Spleen (tissue), 11 donors: ENCODE measurements at regions not wholly inside any gene's neighbourhood (a gene's known extent, or its start where the extent isn't known, plus 50 kb on each side); places are given as distances from the start of the nearest gene placed in this dataset.

Source experiments
- DNase-seq: peaks from one replicate; pipeline ENCODE4 v3.0.0-alpha.2; 2020
- H3K27ac ChIP-seq, 8 donors: fragments of 200-600 bp; sonication (generic) in 7 of 8; 1 replicate in 4 of 8; 2 replicates in 4 of 8; pipeline versions ENCODE4 v1.5.0 to v1.8.0; 2016 to 2021; ENCODE audit warnings: inconsistent platforms in 4 of 8, mild to moderate bottlenecking in 4 of 8, moderate library complexity in 1 of 8
- H3K27me3 ChIP-seq, 7 donors: fragments of 200-600 bp; sonication (generic) in 6 of 7; replicated peaks in 1 of 7; 1 replicate in 4 of 7; 2 replicates in 3 of 7; pipeline versions ENCODE4 v1.5.0 to v1.8.0; 2016 to 2021; ENCODE audit warnings: inconsistent platforms in 3 of 7, mild to moderate bottlenecking in 1 of 7
- H3K36me3 ChIP-seq, 6 donors: fragments of 200-600 bp; sonication (generic) in 5 of 6; 1 replicate in 4 of 6; 2 replicates in 2 of 6; pipeline versions ENCODE4 v1.5.0 to v1.8.0; 2016 to 2021; ENCODE audit warnings: inconsistent platforms in 2 of 6
- H3K4me1 ChIP-seq, 6 donors: fragments of 200-600 bp; sonication (generic) in 5 of 6; 1 replicate in 3 of 6; 2 replicates in 3 of 6; pipeline versions ENCODE4 v1.5.0 to v1.8.0; 2016 to 2021; ENCODE audit warnings: inconsistent platforms in 3 of 6
- H3K4me3 ChIP-seq, 8 donors: fragments of 200-600 bp; sonication (generic) in 7 of 8; 1 replicate in 4 of 8; 2 replicates in 4 of 8; pipeline versions ENCODE4 v1.5.0 to v1.8.0; 2016 to 2021; ENCODE audit warnings: inconsistent platforms in 4 of 8, mild to moderate bottlenecking in 4 of 8, moderate library complexity in 2 of 8
- H3K9me3 ChIP-seq, 8 donors: fragments of 200-600 bp; sonication (generic) in 7 of 8; 1 replicate in 4 of 8; 2 replicates in 4 of 8; pipeline versions ENCODE4 v1.5.0 to v1.8.0; 2016 to 2021; ENCODE audit warnings: inconsistent platforms in 4 of 8
- CTCF ChIP-seq, 11 experiments: fragments of 200-600 bp in 7 of 11; fragments of 450-650 bp in 4 of 11; sonication (generic) in 4 of 11; IDR thresholded peaks in 8 of 11; conservative IDR thresholded peaks in 3 of 11; 1 replicate in 7 of 11; 2 replicates in 4 of 11; pipeline versions ENCODE4 v1.4.0 to v1.8.0; 2016 to 2021; ENCODE audit warnings: antibody characterized with exemption in 11 of 11, inconsistent platforms in 4 of 11, mild to moderate bottlenecking in 1 of 11
- POLR2A ChIP-seq, 3 donors: fragments of 450-650 bp; IDR thresholded peaks; one replicate each; pipeline ENCODE4 v1.5.1; 2017; ENCODE audit warnings: antibody characterized with exemption in 3 of 3, mild to moderate bottlenecking in 1 of 3
- POLR2AphosphoS5 ChIP-seq, 3 donors: sonication (generic); formaldehyde crosslinking; IDR thresholded peaks; one replicate each; pipeline ENCODE4 v1.5.1; 2017; ENCODE audit warnings: antibody characterized with exemption in 3 of 3
- WGBS, 5 donors: extraction: QIAGEN DNeasy Blood & Tissue Kit in 3 of 5; methylation state at CpG; one replicate each; pipeline versions ENCODE4 v1.1.5 to v1.1.7; 2013 to 2018; 5-methylcytosine and 5-hydroxymethylcytosine counted together
- intact Hi-C: fragments of 100-400 bp; cut with DNase I; formaldehyde crosslinking; loops from one replicate; pipeline ENCODE4 v1.15.0; 2023; ENCODE audit warnings: low total_unique reads
- donor health status: healthy with polysubstance abuse.
- donor health status: DM: no; HTN: no; CAD: no; lungs with moderate emphysema.
- donor health status: DM: no; HTN: no; CAD: no.
- donor health status: Bipolar disorder and iron deficiency.
- donor health status: healthy.
- donor health status: DM: no; HTN: no; CAD: no.
- donor health status: DM: yes; HTN: yes; CAD: no.

- DNase-seq, result no peak
- H3K4me3 ChIP-seq, result no peak overlapping the region
- intact Hi-C loops, result no loop called here
- 29 to 51% (median 42%) methylated on average over 4 of the region's 4 CpGs for WGBS, 5 donors
- peaks cover 0 to 6% (median 4%) of the 10 kb centered on the region in 6 donors for H3K4me1 ChIP-seq
- TF ChIP-seq POLR2AphosphoS5 (IDR thresholded peaks at IDR 0.05) (no peak), CTCF (IDR thresholded peaks at IDR 0.05 in 8 of 11, conservative IDR thresholded peaks at IDR 0.05 in 3 of 11) (no peak), POLR2A (IDR thresholded peaks at IDR 0.05) (no peak)
- H3K9me3 ChIP-seq, result no peaks in the 10 kb centered on the region
- H3K36me3 ChIP-seq, result no peaks in the 10 kb centered on the region
- H3K27me3 ChIP-seq, result peaks cover 0 to 21% (median 0%) of the 10 kb centered on the region in 7 donors
- no peak overlapping the region for H3K27ac ChIP-seq
These were observed 205.2 kb upstream of the RPL38 start for GRCh38 chr17:73998249-73998648.

DNA sequence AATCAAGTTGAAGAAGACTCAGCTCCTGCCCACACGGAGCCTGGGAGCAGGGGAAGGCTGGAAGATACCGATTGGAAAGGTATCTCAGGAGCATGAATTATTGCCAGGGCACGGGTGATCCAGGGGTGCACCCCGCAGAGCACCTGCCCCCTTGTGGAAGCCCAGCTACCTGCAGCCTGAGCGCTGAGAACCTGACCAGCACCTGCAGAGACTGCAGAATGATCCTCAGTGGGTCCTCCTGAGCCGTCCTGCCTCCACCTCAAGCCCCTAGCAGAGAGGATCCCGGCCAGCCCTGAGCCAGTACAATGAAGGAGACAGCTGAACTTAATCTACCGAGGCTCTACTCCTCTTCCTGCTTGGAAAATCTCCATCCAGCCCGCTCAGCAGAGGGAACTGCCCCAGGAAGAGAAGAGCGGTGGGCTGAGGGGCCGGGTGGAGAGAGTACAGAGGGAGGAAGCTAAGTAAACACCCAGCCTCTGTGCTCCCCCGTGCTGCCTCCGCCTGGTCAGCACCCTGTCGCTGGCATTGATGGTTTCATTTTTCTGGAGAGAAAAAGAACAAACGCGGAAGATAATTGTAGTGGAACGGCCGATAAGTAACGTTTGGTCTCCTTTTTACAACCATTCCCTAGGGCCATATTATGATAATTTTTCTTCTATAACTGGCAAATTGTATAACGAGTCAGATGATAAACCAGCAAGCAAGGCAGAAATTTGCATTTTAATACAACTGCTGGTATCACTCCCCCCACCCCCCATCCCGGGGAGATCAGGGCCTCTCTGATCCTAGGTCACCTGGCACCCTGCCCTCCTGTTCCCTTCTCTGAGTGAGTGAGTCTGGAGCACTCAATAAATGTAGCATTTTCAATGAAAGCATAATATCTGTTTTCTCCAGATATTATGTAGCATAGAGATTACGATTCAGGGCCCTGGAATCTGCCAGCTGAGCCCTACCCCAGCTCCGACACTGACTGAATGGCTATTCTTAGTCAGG, 204.5 kb upstream of the RPL38 start:
- H3K9me3 ChIP-seq, result no peaks in the 10 kb centered on the region
- H3K36me3 ChIP-seq, result no peaks in the 10 kb centered on the region
- H3K27me3 ChIP-seq, result peaks cover 0 to 16% (median 0%) of the 10 kb centered on the region in 7 donors
- peak in 10 of 11 experiments; percentile 23 to 89 (median 68) for TF ChIP-seq CTCF (IDR thresholded peaks at IDR 0.05 in 8 of 11, conservative IDR thresholded peaks at IDR 0.05 in 3 of 11)
- TF ChIP-seq POLR2AphosphoS5 (IDR thresholded peaks at IDR 0.05), result no peak
- WGBS, 5 donors, result 40 to 51% (median 41%) methylated on average over 23 of the region's 23 CpGs
- DNase-seq, result peak; percentile 85
- H3K4me1 ChIP-seq, result peaks cover 0 to 6% (median 4%) of the 10 kb centered on the region in 6 donors
- no peak overlapping the region for H3K4me3 ChIP-seq
- intact Hi-C loops, result no loop called here
- H3K27ac ChIP-seq, result no peak overlapping the region

DNA sequence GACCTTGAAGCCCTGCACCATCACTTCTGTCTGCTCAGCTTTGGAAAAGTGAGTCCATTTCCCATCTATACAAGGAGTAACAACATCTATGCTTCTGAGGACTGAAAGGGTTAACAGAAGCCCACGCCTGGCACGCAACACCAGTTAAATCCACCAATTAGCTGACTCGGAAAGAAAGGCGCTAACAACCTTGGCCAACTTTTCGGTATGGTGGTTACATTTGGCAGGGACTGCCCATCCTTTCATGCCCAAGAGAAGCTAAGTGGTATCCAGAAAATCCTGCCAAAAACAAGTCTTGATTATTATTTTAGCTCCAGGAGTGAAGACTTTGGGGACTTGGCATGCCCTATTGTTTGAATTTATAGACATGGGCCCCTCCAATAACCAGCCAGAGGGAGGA, 202.3 kb upstream of the RPL38 start:
- H3K36me3 ChIP-seq, result no peaks in the 10 kb centered on the region
- TF ChIP-seq POLR2A (IDR thresholded peaks at IDR 0.05), result no peak
- TF ChIP-seq CTCF (IDR thresholded peaks at IDR 0.05 in 8 of 11, conservative IDR thresholded peaks at IDR 0.05 in 3 of 11), result no peak
- TF ChIP-seq POLR2AphosphoS5 (IDR thresholded peaks at IDR 0.05), result no peak
- 59 to 84% (median 81%) methylated on average over 5 of the region's 5 CpGs for WGBS, 5 donors

GRCh38 chr17:74002241-74002640, 201.2 kb upstream of the RPL38 start:
- peaks cover 0 to 48% (median 0%) of the 10 kb centered on the region in 7 donors for H3K27me3 ChIP-seq
- WGBS, 5 donors, result 85 to 95% (median 88%) methylated on average over 5 of the region's 5 CpGs
- H3K36me3 ChIP-seq, result no peaks in the 10 kb centered on the region
- H3K4me1 ChIP-seq, result peaks cover 0 to 7% (median 4%) of the 10 kb centered on the region in 6 donors
- intact Hi-C loops, result no loop called here
- no peaks in the 10 kb centered on the region for H3K9me3 ChIP-seq
- no peak for DNase-seq
- H3K27ac ChIP-seq, result no peak overlapping the region
- TF ChIP-seq POLR2AphosphoS5 (IDR thresholded peaks at IDR 0.05) (no peak), POLR2A (IDR thresholded peaks at IDR 0.05) (no peak), CTCF (IDR thresholded peaks at IDR 0.05 in 8 of 11, conservative IDR thresholded peaks at IDR 0.05 in 3 of 11) (no peak)
- H3K4me3 ChIP-seq, result no peak overlapping the region

More for the DNA sequence above, 202.3 kb upstream of the RPL38 start:
- H3K27ac ChIP-seq, result no peak overlapping the region
- DNase-seq, result no peak
- intact Hi-C loops, result no loop called here
- H3K4me1 ChIP-seq, result peaks cover 0 to 6% (median 4%) of the 10 kb centered on the region in 6 donors
- H3K27me3 ChIP-seq, result peaks cover 0 to 38% (median 0%) of the 10 kb centered on the region in 7 donors
- no peak overlapping the region for H3K4me3 ChIP-seq
- H3K9me3 ChIP-seq, result no peaks in the 10 kb centered on the region
